HS-5 (cell line): ENCODE measurements at regions not wholly inside any gene's neighbourhood (a gene's known extent, or its start where the extent isn't known, plus 50 kb on each side); places are given as distances from the start of the nearest gene placed in this dataset.

Experiments used
- DNase-seq: peaks from one replicate; pipeline ENCODE4 v3.0.0-alpha.2; 2012; ENCODE audit warnings: low read depth

- peak; percentile 11 for DNase-seq
These were observed 262.1 kb downstream of the ENC1 start for GRCh38 chr5:74378464-74378863.

GRCh38 chr5:74376187-74376586 lies 264.3 kb downstream of the ENC1 start:
- no peak for DNase-seq

- no peak for DNase-seq
These were observed 265.3 kb downstream of the ENC1 start for GRCh38 chr5:74375271-74375670.

- no peak for DNase-seq
These were observed 265.9 kb downstream of the ENC1 start for GRCh38 chr5:74374656-74375055.

- no peak for DNase-seq
These were observed 267.5 kb downstream of the ENC1 start for GRCh38 chr5:74373076-74373475.

- DNase-seq = no peak
These were observed 267.9 kb downstream of the ENC1 start for GRCh38 chr5:74372502-74373064.

- DNase-seq = no peak
These were observed 268.5 kb downstream of the ENC1 start for GRCh38 chr5:74372051-74372450.

- DNase-seq = no peak
These were observed 268.9 kb downstream of the ENC1 start for GRCh38 chr5:74371621-74372020.

- no peak for DNase-seq
These were observed 270.4 kb downstream of the ENC1 start for GRCh38 chr5:74370168-74370567.

GRCh38 chr5:74369173-74369572 lies 271.4 kb downstream of the ENC1 start:
- DNase-seq = no peak

- DNase-seq = no peak
These were observed 272.6 kb downstream of the ENC1 start for GRCh38 chr5:74367934-74368333.

GRCh38 chr5:74367241-74367733 lies 273.2 kb downstream of the ENC1 start:
- no peak for DNase-seq

GRCh38 chr5:74365723-74366122 lies 274.8 kb downstream of the ENC1 start:
- no peak for DNase-seq

- no peak for DNase-seq
These were observed 276.0 kb downstream of the ENC1 start for GRCh38 chr5:74364507-74364906.

GRCh38 chr5:74363603-74364205 lies 276.8 kb downstream of the ENC1 start:
- DNase-seq = no peak

GRCh38 chr5:74361406-74362358 lies 278.8 kb downstream of the ENC1 start:
- DNase-seq = no peak

- no peak for DNase-seq
These were observed 279.9 kb downstream of the ENC1 start for GRCh38 chr5:74360535-74361210.

GRCh38 chr5:74357827-74358226 lies 282.7 kb downstream of the ENC1 start:
- DNase-seq = no peak

- no peak for DNase-seq
These were observed 284.4 kb downstream of the ENC1 start for GRCh38 chr5:74356009-74356695.

GRCh38 chr5:74355041-74355824 lies 285.3 kb downstream of the ENC1 start:
- DNase-seq = no peak

GRCh38 chr5:74352256-74352655 lies 288.3 kb downstream of the ENC1 start:
- DNase-seq = no peak
